ENCODE measurements at regions not wholly inside any gene's neighbourhood (a gene's known extent, or its start where the extent isn't known, plus 50 kb on each side); places are given as distances from the start of the nearest gene placed in this dataset.

DNA sequence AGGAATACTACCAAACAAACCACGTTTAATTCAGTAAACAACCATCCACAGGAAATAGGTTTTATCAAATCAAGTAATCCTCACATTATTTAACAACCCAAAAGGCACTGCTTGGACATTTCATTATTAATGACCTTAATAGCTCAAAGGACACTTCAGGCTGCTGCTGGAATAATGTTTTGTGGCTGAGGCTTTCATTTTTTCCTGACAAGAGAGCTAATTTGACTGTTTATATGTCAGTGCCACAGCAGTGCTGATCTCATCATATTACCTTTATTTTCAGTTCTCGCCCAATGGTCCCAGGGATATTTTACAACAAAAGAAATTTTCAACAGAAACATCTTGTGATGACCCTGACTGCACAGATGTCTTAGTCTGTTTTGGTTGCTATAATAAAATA is 589.8 kb upstream of the GRAMD2B start:
- DNase-seq: no peak

- DNase-seq: no peak
These were observed 588.6 kb upstream of the GRAMD2B start for GRCh38 chr5:125834438-125835115.

DNA sequence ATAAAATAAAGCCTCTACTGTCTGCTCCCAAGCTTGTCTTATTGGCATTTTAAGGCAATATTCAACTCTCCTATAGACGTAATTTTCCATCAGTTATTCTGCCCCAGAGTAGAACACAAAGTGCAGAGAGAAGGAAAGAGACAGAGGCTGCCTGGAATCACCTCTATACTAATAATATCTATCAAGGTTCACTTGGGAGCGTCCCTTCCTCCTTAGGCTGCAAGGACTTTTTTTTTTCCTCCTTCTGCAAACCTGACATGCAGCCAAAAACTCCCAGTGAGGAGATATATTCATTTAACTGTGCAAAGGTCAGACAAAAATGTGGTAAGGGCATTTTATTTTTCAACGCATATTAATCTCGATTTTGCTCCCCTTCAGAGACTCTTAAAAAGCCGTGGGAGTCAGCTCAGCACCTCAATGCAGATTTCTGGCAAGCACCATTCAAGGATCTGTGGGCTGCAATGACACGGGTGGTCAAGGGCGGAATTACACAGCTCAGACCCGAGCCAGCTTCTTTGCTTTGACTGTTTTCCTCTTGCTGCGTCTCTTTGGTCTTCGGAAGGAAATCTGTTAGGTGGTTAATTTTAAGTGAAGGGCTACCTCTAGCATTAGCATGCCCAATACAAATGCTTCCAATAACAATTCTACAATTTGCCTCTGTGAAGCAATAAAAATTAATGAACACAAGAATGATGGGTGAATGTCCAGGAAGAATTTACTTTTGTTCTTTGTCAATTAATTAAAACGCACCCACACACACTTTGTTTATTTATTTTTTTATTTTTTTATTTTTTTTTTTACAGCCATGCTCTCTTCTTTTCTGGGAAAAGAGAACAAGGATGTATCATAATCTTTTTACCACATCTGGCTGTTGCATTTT is 587.7 kb upstream of the GRAMD2B start:
- DNase-seq: peak; percentile 65

- DNase-seq: no peak
These were observed 587.0 kb upstream of the GRAMD2B start for GRCh38 chr5:125836256-125836655.

- no peak for DNase-seq
These were observed 585.3 kb upstream of the GRAMD2B start for GRCh38 chr5:125837866-125838265.

DNA sequence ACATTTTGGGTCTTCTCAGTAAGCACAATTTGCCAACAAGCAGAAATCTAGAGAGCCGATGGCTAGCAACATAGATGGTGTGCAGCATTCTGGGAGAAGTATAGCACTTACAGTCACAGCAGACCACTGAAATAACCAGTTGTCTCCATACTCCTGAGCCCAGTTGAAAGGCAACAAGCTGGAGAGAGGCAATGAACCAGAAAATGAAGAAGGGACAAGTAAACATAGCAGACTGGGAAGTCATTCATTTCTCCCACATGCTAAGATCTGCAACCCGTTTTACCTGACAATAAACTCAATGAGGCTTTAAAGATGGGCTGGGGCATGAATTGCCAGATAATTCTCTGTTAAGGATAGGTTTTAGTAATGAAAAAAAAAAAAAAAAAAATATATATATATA is 575.6 kb upstream of the GRAMD2B start:
- no peak for DNase-seq

- DNase-seq: no peak
These were observed 574.5 kb upstream of the GRAMD2B start for GRCh38 chr5:125848751-125849150.

GRCh38 chr5:125856949-125857348 is 566.3 kb upstream of the GRAMD2B start:
- no peak for DNase-seq

GRCh38 chr5:125863579-125863978 is 559.6 kb upstream of the GRAMD2B start:
- no peak for DNase-seq

DNA sequence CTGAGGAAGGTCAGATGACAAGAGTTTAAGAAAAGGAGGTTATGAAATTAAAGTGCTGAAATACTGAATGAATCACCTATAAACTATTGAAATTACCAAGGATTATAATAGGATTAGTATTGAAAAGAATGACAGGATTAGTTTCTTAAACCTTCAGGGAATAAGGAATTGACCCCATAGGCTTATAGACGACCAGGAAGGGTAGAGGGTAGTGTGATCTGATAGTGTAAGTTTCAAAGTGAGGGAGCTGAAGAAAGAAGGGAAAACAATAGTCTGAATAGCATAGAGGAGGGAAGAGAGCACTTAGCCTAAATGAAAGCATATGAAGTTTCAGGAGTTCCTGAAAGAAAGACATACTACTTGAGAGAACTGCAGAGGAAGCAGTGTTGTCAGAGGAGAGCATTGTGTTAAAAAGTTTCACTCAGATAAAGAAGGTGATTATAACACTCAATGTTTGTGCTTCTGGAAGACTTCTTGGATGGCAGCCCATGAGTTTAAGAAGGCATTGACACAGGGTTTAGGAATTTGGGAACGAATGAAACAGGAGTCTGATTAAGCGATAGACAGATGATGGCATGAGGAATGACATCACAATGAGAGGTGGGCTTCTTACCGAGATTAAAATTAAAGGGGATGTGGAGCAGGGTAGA is 557.9 kb upstream of the GRAMD2B start:
- no peak for DNase-seq

GRCh38 chr5:125868036-125868435 is 555.2 kb upstream of the GRAMD2B start:
- no peak for DNase-seq

DNA sequence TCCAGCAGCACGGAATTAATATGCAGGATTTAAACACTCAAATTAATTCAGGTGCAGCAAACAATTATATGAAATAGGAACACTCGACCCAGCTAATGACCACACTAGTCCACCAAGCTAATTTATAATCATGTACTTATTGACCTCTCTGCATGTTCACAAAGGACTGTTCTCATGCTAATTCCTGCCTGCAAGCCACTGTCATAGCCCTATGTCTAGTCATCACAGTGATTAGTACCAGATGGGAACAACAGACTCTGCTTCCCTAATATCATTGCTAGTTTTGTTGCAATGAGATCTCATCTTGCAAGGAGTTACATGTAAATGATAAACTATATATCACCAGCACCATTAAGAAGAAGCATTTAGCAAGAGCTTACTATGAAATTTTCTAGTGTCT is 553.0 kb upstream of the GRAMD2B start:
- DNase-seq: no peak

DNA sequence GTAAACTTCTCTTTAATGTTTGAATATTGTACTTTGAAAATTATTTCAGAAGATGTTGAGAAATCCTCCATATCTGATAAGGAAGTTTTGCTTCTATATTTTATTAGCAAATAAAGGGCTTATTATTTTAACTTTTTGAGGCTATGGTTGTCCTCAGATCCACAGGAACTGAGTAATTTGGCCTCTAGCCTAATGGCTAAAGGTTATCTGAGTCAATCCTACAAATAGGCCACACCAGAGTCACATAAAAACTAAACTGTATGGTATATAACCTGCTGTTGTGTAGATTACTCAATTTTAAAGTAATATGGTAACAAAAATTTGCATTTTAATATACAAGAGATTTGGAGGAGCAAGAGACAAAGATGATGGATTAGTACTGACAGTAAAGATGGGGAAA is 549.2 kb upstream of the GRAMD2B start:
- DNase-seq: no peak

DNA sequence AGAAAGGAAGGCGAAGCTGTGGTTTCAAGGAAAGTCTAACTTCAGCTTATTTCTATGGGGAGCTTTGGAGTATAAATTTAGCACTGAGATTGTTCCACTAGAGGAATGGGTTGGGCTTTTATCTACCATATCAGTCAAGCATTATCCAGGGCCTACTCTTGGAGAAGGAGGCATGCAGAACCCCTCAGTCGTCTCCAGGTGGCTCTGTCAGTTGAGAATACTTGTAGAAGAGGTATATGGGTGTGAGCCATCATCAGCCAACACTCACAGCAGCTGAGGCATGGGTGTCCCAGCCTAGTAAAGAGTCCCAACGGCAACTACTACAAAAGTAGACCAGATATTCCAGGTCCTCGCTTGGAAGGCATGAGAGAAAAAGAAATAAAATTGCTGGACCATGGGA is 548.5 kb upstream of the GRAMD2B start:
- no peak for DNase-seq

GRCh38 chr5:125877248-125877647 is 546.0 kb upstream of the GRAMD2B start:
- DNase-seq: no peak

DNA sequence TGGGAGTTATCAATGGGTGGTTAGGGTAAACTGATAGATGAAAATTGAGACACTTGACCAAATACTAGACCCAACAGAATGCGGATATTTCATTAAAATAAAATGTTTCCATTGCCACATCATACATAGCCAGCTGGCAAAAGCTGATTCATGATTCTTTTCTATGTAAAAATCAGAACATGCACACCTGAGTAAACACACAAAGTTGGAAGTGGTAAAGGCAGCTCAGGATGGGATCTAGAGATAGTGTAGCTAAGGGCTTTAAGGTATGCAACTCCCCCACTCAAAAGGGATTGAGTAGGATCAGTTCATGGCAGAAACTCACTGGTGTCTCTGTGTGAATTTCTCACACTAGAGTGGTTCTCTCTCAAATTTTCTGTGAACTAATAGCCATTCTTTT is 541.1 kb upstream of the GRAMD2B start:
- no peak for DNase-seq

DNA sequence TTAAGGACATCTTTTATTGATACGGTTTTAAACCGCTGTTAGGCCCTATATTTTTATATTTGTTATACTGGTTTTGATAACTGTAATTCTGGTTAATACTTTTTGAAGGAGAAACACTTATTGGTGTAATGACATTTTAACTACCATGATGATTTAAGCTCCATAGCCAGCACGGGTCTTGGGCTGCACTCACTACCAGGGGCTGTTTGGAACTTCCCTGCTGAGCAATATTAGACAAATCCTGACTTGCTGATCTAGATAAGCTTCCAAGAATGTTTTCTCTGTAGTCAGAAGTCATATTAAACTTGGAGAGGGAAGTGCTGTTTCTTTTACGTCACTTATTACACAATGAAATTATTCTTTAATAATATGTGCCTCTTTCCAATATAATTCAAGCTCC is 540.0 kb upstream of the GRAMD2B start:
- no peak for DNase-seq

GRCh38 chr5:125888358-125888757 is 534.9 kb upstream of the GRAMD2B start:
- no peak for DNase-seq

DNA sequence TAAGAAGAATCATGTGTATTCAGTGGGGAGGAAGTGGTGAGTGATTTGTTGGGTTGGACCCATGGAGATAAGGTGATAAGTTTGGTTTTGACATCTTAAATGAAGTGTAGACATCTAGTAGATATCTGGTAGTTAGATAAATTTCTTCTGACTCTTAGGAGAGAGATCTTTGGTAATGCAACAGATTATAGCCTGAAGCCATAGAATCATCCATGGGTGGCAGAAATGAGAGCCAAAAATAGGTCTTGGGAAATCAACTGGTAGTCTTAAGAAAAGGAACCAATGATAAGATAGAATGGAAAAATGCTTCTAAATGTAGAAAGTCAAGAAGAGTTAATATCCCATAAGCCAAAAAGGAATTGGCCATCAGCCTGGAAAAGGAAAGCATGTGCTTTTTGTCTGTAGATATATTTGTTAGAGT is 532.7 kb upstream of the GRAMD2B start:
- DNase-seq: no peak

DNA sequence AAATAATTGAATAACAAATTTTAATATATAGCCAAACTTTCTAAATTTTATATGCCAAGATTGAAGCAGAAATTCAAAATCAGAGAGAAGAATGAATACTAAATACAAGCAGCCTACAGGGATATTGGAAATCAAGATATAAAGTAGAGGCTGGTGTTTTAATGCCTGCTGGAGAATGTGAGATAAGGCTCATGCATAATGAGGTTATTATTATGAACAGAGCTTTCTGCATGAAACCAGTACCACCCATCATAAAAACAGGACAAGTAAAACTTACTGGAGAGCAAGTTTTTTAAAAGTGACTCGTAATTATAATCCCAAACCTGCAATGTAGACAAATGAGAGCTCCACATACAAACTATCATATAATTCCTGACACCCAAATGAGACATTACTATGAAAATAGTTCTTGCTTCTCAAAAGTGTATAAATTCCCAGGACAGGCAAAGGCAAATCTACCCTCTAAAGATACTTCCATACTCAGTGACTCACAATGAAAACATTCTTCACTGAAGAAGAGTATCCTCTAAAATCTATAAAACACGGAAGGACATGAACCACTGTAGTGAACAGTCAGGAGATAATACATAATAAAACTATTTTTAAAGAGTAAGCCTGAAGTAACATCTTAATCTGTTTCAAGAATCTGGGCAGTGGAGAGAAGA is 532.0 kb upstream of the GRAMD2B start:
- no peak for DNase-seq

DNA sequence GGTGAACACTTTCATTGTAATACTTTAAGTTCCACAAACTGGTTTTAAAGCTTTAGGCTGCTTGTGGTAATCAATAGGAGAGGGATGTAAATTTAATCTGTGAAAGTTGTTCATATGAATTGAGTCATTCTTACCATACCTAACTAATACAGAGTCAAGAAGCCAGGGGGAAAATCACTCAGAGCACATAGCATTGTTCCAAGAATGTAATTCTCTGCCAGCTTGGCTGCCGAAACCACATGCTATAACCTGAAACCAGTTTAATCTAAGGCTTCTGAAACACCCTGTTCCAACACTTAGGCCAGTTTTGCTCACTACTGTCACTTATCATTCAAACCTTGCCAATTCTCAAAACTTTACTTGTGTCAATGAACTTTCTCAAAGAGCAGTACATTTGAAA is 528.8 kb upstream of the GRAMD2B start:
- peak; percentile 56 for DNase-seq

DNA sequence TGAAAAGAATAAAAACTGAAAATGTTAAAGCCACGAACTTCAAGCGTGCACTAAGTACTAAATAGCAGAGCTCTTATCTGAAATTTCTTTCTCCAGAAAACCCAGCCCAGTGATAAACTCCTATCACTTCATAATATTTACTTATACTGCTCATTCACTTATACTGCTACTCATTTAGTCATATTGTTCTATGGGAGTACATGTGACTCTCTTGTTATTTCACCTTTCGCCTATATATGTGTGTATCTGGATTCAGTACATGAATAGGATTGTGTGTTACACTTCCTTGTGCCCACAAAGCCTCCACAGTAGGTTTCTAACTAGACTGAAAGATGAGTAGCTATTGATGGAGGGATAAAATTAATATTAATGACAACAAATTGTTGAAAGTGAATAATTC is 526.8 kb upstream of the GRAMD2B start:
- DNase-seq: no peak

DNA sequence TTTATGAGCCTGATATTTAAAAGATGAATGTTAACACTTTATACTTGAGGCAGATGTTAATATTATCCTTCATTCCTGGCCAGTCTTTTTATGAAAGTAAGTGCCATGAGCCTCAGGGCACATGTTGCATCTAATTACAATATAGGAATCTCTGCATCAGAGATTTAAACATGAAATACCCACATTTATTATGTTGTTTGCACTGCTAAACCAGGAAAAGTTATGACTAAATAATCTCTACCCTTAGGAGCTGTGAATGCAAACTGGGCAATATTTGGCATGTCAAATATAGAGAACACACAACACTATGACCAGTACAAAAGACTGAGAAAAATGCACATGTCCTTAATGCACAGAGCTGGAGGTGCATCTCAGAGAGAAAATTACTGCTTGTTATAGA is 526.1 kb upstream of the GRAMD2B start:
- no peak for DNase-seq
